ENCODE measurements at regions not wholly inside any gene's neighbourhood (a gene's known extent, or its start where the extent isn't known, plus 50 kb on each side); places are given as distances from the start of the nearest gene placed in this dataset.

- TF ChIP-seq MAX (IDR thresholded peaks at IDR 0.05) (no peak), CTCF (IDR thresholded peaks at IDR 0.05; ENCODE audit: low read depth, low read length, missing input control) (no peak), YY1 (IDR thresholded peaks at IDR 0.05) (no peak), JUND (IDR thresholded peaks at IDR 0.05) (no peak), RAD21 (IDR thresholded peaks at IDR 0.05) (no peak), ZBTB33 (IDR thresholded peaks at IDR 0.05) (no peak), NR2F2 (IDR thresholded peaks at IDR 0.05) (no peak), TAF1 (conservative IDR thresholded peaks at IDR 0.05) (no peak), FOXA1 (IDR thresholded peaks at IDR 0.05) (no peak), GABPA (IDR thresholded peaks at IDR 0.05 in 1 of 2, conservative IDR thresholded peaks at IDR 0.05 in 1 of 2) (no peak), HNF4A (conservative IDR thresholded peaks at IDR 0.05) (no peak)
Measured at GRCh38 chr7:92964141-92964540, 127.8 kb upstream of the CDK6 start.

All from liver (tissue), 3 donors.